SK-N-SH (cell line): ENCODE measurements at regions not wholly inside any gene's neighbourhood (a gene's known extent, or its start where the extent isn't known, plus 50 kb on each side); places are given as distances from the start of the nearest gene placed in this dataset.

ENCODE experiments used
- CTCF ChIP-seq: fragments of 200-600 bp; sonication (generic); IDR thresholded peaks from 2 replicates; pipeline ENCODE4 v1.6.1; 2017; ENCODE audit warnings: antibody characterized with exemption, mild to moderate bottlenecking, moderate library complexity
- FOXJ3 ChIP-seq: sonication (generic); formaldehyde crosslinking; IDR thresholded peaks from 2 replicates; pipeline ENCODE4 v1.5.1; 2020; ENCODE audit warnings: mild to moderate bottlenecking, missing genetic modification reagents
- FOXM1 ChIP-seq: IDR thresholded peaks from 2 replicates; pipeline ENCODE4 v1.4.0; 2012; ENCODE audit warnings: low read depth, mild to moderate bottlenecking
- GABPA ChIP-seq: IDR thresholded peaks from 2 replicates; pipeline ENCODE4 v1.4.0; 2012; ENCODE audit warnings: low read depth, mild to moderate bottlenecking
- MAX ChIP-seq: IDR thresholded peaks from 2 replicates; pipeline ENCODE4 v1.4.0; 2012; ENCODE audit warnings: low read depth
- MXI1 ChIP-seq: IDR thresholded peaks from 2 replicates; pipeline ENCODE4 v1.6.1; 2012; ENCODE audit warnings: mild to moderate bottlenecking, low read depth, low read length, improper control_type of control experiment
- NFIC ChIP-seq: IDR thresholded peaks from 2 replicates; pipeline ENCODE4 v1.4.0; 2012; ENCODE audit warnings: borderline replicate concordance
- PBX3 ChIP-seq: IDR thresholded peaks from 2 replicates; pipeline ENCODE4; 2012
- POLR2AphosphoS5 ChIP-seq: IDR thresholded peaks from 2 replicates; pipeline ENCODE4 v1.6.1; 2012; ENCODE audit warnings: low read depth, low read length
- RAD21 ChIP-seq: IDR thresholded peaks from 2 replicates; pipeline ENCODE4 v1.6.1; 2012; ENCODE audit warnings: mild to moderate bottlenecking, low read length
- REST ChIP-seq: IDR thresholded peaks from 2 replicates; pipeline ENCODE4 v1.6.1; 2012; ENCODE audit warnings: mild to moderate bottlenecking, low read depth, low read length, moderate library complexity
- SMC3 ChIP-seq: IDR thresholded peaks from 2 replicates; pipeline ENCODE4 v1.6.1; 2012; ENCODE audit warnings: low read depth, low read length, improper control_type of control experiment
- USF1 ChIP-seq: IDR thresholded peaks from 2 replicates; pipeline ENCODE4 v1.4.0; 2012; ENCODE audit warnings: low read depth, borderline replicate concordance
- USF2 ChIP-seq: fragments of 150-350 bp; IDR thresholded peaks from 2 replicates; pipeline ENCODE4 v1.6.1; 2017; ENCODE audit warnings: antibody characterized with exemption, low read length, low read depth, borderline replicate concordance

GRCh38 chr4:130559268-130559667, 1463.3 kb downstream of the C4orf33 start:
- TF ChIP-seq CTCF (no peak), NFIC (no peak), REST (no peak), FOXJ3 (CRISPR knock-in tag) (no peak), MAX (no peak), USF2 (no peak), USF1 (no peak), POLR2AphosphoS5 (no peak), RAD21 (no peak), SMC3 (no peak), FOXM1 (no peak), MXI1 (no peak), GABPA (no peak), PBX3 (no peak)
